RWPE1 (cell line): ENCODE measurements at regions not wholly inside any gene's neighbourhood (a gene's known extent, or its start where the extent isn't known, plus 50 kb on each side); places are given as distances from the start of the nearest gene placed in this dataset.

ENCODE experiments used
- CTCF ChIA-PET: fragments of 350-600 bp; sonication (Branson Sonifier 250); formaldehyde crosslinking; extraction: SDS; loops from one replicate; lab custom pipeline; 2021; lab: Yijun Ruan, JAX
- POLR2A ChIA-PET: fragments of 400-600 bp; formaldehyde crosslinking; extraction: SDS; loops from one replicate; lab custom pipeline; 2020; ENCODE audit warnings: antibody characterized with exemption; ENCODE audit not compliant: low non-redundant PET; lab: Yijun Ruan, JAX
- DNase-seq: peaks from one replicate; pipeline ENCODE4 v3.0.0; 2012; ENCODE audit warnings: low spot score
- H3K27ac ChIP-seq: fragments of 450-650 bp; 2 replicates; pipeline ENCODE4 v1.5.1; 2017
- TF ChIP-seq, protein P1 (sequence below): fragments of 450-650 bp; conservative IDR thresholded peaks from 2 replicates; pipeline ENCODE4 v1.5.1; 2017; ENCODE audit warnings: low read depth, mild to moderate bottlenecking

- ChIA-PET POLR2A (no interaction called here), CTCF (interaction anchor here (0.5 kb wide), 1 partner anchor 11 kb away, joined by 4 read pairs; no protein-coding TSS in a partner anchor)
- DNase-seq: no peak
- TF ChIP-seq, protein P1, sequence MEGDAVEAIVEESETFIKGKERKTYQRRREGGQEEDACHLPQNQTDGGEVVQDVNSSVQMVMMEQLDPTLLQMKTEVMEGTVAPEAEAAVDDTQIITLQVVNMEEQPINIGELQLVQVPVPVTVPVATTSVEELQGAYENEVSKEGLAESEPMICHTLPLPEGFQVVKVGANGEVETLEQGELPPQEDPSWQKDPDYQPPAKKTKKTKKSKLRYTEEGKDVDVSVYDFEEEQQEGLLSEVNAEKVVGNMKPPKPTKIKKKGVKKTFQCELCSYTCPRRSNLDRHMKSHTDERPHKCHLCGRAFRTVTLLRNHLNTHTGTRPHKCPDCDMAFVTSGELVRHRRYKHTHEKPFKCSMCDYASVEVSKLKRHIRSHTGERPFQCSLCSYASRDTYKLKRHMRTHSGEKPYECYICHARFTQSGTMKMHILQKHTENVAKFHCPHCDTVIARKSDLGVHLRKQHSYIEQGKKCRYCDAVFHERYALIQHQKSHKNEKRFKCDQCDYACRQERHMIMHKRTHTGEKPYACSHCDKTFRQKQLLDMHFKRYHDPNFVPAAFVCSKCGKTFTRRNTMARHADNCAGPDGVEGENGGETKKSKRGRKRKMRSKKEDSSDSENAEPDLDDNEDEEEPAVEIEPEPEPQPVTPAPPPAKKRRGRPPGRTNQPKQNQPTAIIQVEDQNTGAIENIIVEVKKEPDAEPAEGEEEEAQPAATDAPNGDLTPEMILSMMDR: no peak
- no peak overlapping the region for H3K27ac ChIP-seq
Measured at GRCh38 chr1:90558126-90558525, 159.0 kb downstream of the BARHL2 start.

DNA sequence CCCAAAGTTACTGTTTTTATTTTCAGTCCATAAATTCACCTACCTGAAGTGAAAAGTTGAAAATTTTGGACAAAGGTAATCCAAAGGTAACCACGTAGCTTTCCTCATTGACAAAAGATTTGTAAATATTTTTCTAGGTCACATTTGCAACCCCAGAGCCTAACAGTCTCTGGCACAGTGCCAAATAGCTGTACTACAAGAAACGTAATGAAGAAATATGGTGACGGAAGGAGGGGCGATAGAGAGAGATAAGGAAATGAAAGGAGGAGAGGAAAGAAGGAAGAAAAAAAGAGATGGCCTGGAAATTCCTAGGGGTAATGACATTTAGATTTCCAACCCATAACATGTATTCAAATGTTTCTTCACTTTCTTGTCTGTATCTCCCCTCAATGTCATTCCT, 159.4 kb downstream of the BARHL2 start:
- POLR2A ChIA-PET: no interaction called here
- CTCF ChIA-PET: interaction anchor here (0.5 kb wide), 1 partner anchor 11 kb away, joined by 4 read pairs; no protein-coding TSS in a partner anchor
- DNase-seq: no peak
- TF ChIP-seq, protein P1: no peak
- H3K27ac ChIP-seq: no peak overlapping the region

DNA sequence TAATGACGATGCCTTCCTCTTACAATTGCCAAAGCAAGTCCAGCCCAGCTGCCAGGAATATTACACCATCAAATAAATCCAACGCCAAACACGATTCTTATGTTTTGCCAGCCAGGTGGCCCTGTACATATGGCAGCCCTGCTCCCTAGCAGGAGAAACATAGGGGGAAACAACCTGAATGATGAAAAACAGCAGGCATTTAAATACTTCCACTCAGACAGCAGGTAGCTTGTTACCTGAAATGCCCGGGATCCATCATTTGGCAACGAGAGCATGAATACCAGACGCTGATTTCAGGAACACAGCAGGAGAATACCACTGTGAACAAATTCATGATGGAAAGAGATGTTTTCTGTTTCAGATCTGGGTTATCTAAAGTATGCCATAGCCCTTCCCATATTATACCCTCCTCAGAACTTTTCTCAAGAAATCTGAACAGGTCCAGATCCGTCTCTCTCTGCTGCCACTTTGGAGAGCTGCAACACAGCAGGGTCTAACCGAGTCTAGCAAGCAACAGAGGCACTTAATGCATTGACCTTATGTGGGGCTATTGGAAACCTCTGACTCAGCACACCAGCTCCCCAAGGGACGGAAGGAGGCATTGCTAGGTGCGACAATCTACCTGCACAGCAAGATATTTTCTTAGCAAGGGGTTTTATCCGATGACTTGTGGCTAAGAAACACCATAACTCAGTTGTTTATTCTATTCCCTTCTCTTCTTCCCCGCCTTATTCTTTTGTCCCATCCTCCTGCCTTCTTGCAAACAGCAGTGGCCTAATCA, 166.3 kb downstream of the BARHL2 start:
- TF ChIP-seq, protein P1: no peak
- DNase-seq: peak; percentile 13
- ChIA-PET POLR2A (no interaction called here), CTCF (no interaction called here)
- H3K27ac ChIP-seq: no peak overlapping the region

GRCh38 chr1:90544356-90544755, 172.7 kb downstream of the BARHL2 start:
- TF ChIP-seq, protein P1: no peak
- POLR2A ChIA-PET: no interaction called here
- no peak for DNase-seq
- CTCF ChIA-PET: no interaction called here
- no peak overlapping the region for H3K27ac ChIP-seq

DNA sequence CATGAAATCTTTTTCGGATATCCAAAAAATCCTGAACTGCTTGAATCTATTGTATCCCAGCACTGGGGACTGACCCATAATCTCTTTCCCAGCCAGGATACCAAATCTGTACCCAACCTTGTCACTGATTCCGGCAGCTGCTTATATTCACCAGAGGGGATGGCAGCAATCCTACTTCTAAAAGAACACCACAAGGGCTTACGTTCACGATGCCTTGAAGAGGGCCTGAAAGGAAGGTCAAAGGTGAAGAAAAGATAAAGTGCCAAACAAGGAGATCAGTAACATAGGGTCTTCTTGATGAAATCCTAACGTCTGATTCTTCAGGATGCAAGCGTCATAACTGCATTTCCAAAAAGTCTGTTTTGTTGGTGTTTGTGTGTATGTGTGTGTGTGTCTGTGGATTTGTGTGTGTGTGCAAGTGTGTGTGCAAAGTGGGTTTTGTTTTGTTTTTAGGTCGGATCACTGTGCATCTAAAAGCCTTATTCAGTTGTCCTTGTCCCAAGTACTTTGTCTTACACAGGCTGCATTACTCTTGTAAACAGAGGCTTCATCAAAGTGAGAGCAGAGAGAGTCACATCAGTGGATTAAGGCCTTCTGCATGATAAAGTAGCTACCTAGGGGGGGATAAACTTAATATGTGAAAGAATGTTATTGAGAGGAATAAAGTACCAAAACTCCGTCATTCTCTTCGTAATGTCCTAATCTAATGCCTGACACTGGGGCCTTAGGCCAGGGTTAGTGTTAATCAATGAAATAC, 179.3 kb downstream of the BARHL2 start:
- no peak for DNase-seq
- no peak overlapping the region for H3K27ac ChIP-seq
- TF ChIP-seq, protein P1: no peak
- CTCF ChIA-PET: no interaction called here
- POLR2A ChIA-PET: no interaction called here

GRCh38 chr1:90534663-90535295, 182.3 kb downstream of the BARHL2 start:
- H3K27ac ChIP-seq: no peak overlapping the region
- CTCF ChIA-PET: interaction anchor here (0.7 kb wide), 2 partner anchors 19 to 590 kb away, joined by 3 read pairs; no protein-coding TSS in a partner anchor
- no peak for DNase-seq
- TF ChIP-seq, protein P1: no peak
- POLR2A ChIA-PET: no interaction called here
